Stimulated activated CD8-positive, alpha-beta memory T cell treated with anti-CD3 and anti-CD28 coated beads, Interleukin-15, amount 100 ng/mL, for 48 hours (primary cell): ENCODE measurements at regions not wholly inside any gene's neighbourhood (a gene's known extent, or its start where the extent isn't known, plus 50 kb on each side); places are given as distances from the start of the nearest gene placed in this dataset.
A peak's percentile ranks its signal among the peaks of the same experiment; 100 is the strongest.

Experiments
- DNase-seq, 2 donors: peaks; one replicate each; pipeline ENCODE4 v3.0.0-alpha.2; 2020; ENCODE audit warnings: low read depth in 2 of 2

GRCh38 chr1:47701741-47702515, 264.1 kb downstream of the FOXD2 start:
- DNase-seq: no peak

DNA sequence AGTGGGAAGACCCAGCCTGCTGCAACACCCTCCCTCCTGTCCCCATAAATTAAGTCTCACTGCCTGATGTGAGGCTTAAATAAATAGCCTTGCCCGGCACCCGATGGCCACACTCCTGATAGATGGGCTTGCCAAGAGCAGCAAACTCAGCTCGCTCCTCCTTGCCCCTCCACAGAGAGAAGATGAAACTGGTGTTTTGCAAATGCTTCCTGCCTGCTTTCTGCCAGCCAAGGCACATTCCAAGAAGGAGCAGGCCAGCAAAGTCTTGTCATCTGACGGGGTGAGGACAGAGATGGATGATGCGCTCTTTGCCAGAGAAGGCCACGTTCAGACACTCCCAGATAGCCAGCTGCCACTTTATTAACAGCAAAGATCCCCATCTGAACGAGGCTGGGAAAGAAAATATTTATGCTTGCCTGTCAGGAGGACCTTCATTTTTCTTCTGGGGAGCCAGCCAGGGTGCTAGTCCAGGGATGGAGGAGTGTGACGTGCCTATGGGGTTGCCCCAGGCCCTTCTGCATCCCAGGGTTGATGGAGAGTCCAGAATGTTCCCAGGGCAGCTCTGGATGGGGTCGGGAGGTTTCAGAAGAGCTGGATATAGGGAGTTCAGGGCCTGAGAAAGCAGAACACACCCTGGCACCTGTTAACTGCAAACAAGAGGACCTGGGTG, 265.4 kb downstream of the FOXD2 start:
- DNase-seq: no peak

GRCh38 chr1:47703981-47704596, 266.2 kb downstream of the FOXD2 start:
- no peak for DNase-seq

GRCh38 chr1:47705517-47706130, 267.8 kb downstream of the FOXD2 start:
- DNase-seq: no peak

- no peak for DNase-seq
Observed at GRCh38 chr1:47707503-47707902, 269.7 kb downstream of the FOXD2 start.

DNA sequence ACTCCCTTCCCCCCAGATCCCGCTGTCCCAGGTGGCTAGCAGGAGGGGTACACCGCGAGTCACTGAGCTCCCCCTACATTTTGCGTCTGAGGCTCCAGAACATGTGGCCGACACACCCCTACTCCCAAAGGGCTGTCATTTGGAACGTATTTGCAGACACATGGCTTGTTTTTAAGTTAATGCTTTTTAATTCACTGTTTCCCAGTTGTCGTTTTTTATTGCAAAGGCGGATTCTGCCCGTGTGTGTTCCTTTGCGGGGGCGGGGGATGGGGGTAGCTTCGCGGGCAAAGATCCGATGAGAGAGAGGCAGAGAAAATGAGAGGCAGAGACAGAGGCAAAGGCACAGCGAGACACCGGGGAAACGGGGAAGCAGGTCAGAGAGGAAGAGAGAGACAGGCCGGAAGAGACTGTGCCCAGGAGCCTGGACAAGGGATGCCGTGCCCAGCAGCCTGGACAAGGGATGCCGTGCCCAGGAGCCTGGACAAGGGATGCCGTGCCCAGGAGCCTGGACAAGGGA, 270.2 kb downstream of the FOXD2 start:
- DNase-seq: no peak

DNA sequence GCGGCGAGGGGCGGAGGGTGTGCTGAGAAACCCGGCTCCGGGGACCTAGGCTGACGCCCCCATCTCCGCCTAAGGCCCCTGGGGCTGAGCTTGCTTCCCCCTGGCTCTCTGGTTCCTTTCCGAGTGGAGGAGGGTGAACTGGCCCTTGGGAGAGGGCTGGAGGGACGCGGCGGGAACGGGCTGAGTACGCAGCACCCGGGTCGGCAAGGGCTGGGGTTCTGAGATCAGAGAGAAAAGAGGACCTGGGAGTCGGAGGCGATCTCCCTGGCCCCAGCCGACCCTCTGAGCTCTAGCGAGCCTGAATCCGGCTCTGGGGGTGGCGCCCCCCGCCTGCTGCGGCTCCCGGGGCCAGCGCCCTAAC, 270.8 kb downstream of the FOXD2 start:
- DNase-seq: no peak

GRCh38 chr1:47709019-47709871, 271.4 kb downstream of the FOXD2 start:
- no peak for DNase-seq

DNA sequence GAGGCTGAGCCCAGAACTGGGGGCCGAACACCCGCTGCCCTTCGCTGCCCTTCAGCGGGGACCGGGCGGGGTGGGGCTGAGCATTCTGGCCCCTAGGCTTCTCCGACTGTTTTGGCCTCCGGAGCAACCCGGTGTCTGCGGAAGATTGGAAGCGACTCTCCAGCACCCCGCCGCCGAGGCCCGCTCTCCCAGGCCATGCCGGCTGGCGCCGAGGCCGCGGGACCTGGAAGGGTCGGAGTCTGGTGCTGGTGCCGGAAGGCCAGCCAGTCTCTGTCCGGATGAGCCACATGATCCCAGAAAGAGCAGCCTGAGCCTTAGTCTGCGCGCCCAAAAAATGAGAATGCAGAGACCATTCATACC, 272.0 kb downstream of the FOXD2 start:
- no peak for DNase-seq

GRCh38 chr1:47710329-47711071, 272.7 kb downstream of the FOXD2 start:
- peak; percentile 42 to 48 for DNase-seq
